ENCODE measurements at regions not wholly inside any gene's neighbourhood (a gene's known extent, or its start where the extent isn't known, plus 50 kb on each side); places are given as distances from the start of the nearest gene placed in this dataset.
A peak's percentile ranks its signal among the peaks of the same experiment; 100 is the strongest.

DNA sequence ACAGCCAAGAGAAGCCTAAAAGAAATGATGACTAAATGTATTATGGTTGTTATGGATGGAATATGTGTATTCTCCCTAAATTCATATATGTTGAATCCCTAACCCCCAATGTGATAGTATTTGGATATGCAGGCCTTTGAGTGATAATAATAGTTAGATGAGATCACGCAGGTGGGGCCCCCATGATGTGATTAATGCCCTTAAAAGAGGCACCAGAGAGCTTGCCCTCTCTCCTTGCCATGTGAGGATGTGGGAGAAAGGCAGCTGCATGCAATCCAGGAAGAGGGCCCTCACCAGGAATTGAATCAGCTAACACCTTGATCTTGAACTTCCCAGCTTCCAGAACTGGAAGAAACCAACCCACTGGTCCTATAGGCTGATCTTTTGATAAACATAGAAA, 190.6 kb upstream of the TCF21 start:
- Histone ChIP-seq H3K27ac (ENCODE audit: low read depth, low read length) (no peak overlapping the region), H3K79me2 (ENCODE audit: insufficient read depth, low read length) (no peaks in the 10 kb centered on the region), H3K4me2 (ENCODE audit: insufficient read depth, low read length) (no peak overlapping the region), H3K36me3 (ENCODE audit: insufficient read depth, low read length) (no peaks in the 10 kb centered on the region), H4K20me1 (ENCODE audit: insufficient read depth, low read length) (no peaks in the 10 kb centered on the region), H2AFZ (ENCODE audit: low read length) (no peak overlapping the region), H3K4me1 (ENCODE audit: insufficient read depth, low read length) (peaks cover 2% of the 10 kb centered on the region), H3K4me3 (ENCODE audit: insufficient read depth, low read length) (no peak overlapping the region), H3K27me3 (ENCODE audit: insufficient read depth, low read length) (no peaks in the 10 kb centered on the region), H3K9me3 (ENCODE audit: low read depth, low read length) (no peaks in the 10 kb centered on the region)
- TF ChIP-seq, protein P1, sequence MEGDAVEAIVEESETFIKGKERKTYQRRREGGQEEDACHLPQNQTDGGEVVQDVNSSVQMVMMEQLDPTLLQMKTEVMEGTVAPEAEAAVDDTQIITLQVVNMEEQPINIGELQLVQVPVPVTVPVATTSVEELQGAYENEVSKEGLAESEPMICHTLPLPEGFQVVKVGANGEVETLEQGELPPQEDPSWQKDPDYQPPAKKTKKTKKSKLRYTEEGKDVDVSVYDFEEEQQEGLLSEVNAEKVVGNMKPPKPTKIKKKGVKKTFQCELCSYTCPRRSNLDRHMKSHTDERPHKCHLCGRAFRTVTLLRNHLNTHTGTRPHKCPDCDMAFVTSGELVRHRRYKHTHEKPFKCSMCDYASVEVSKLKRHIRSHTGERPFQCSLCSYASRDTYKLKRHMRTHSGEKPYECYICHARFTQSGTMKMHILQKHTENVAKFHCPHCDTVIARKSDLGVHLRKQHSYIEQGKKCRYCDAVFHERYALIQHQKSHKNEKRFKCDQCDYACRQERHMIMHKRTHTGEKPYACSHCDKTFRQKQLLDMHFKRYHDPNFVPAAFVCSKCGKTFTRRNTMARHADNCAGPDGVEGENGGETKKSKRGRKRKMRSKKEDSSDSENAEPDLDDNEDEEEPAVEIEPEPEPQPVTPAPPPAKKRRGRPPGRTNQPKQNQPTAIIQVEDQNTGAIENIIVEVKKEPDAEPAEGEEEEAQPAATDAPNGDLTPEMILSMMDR (IDR thresholded peaks at IDR 0.05; ENCODE audit: extremely low read depth, low read depth, low read length): no peak
- no peak for DNase-seq (ENCODE audit: insufficient read length, low spot score, missing footprints)

DNA sequence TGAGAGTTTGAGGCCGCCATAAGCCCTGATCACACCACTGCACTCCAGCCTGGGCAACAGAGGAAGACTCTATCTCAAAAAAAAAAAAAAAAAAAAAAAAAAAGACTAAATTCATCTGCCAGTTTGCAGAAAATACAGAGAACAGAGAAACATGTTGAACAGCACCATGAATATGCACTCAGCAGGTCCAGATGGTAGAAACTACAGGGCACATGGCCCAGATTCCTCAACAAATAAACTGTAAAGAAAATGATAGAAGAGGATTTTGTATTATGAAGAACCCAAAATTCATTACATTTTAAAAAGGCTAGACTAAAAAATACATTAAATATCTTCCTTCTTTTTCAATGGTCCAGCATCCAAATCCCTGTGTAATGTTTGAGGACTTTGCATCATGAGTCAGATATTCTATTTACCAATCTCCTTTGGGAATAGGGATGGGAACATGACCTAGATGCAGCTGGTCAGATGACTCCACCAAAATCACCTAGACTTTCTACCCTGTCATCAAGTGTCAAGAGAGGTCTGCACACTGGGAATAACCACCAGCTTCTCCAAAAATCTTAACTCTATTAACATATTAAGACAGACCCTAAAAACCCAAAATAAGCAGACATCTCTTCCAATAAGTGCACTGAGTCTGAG, 189.1 kb upstream of the TCF21 start:
- Histone ChIP-seq H3K4me3 (ENCODE audit: insufficient read depth, low read length) (no peak overlapping the region), H3K4me1 (ENCODE audit: insufficient read depth, low read length) (peaks cover 15% of the 10 kb centered on the region), H4K20me1 (ENCODE audit: insufficient read depth, low read length) (no peaks in the 10 kb centered on the region), H3K79me2 (ENCODE audit: insufficient read depth, low read length) (no peaks in the 10 kb centered on the region), H3K27ac (ENCODE audit: low read depth, low read length) (no peak overlapping the region), H3K36me3 (ENCODE audit: insufficient read depth, low read length) (no peaks in the 10 kb centered on the region), H3K4me2 (ENCODE audit: insufficient read depth, low read length) (no peak overlapping the region), H3K9me3 (ENCODE audit: low read depth, low read length) (no peaks in the 10 kb centered on the region), H2AFZ (ENCODE audit: low read length) (no peak overlapping the region), H3K27me3 (ENCODE audit: insufficient read depth, low read length) (no peaks in the 10 kb centered on the region)
- no peak for DNase-seq (ENCODE audit: insufficient read length, low spot score, missing footprints)
- TF ChIP-seq, protein P1 (IDR thresholded peaks at IDR 0.05; ENCODE audit: extremely low read depth, low read depth, low read length): no peak

DNA sequence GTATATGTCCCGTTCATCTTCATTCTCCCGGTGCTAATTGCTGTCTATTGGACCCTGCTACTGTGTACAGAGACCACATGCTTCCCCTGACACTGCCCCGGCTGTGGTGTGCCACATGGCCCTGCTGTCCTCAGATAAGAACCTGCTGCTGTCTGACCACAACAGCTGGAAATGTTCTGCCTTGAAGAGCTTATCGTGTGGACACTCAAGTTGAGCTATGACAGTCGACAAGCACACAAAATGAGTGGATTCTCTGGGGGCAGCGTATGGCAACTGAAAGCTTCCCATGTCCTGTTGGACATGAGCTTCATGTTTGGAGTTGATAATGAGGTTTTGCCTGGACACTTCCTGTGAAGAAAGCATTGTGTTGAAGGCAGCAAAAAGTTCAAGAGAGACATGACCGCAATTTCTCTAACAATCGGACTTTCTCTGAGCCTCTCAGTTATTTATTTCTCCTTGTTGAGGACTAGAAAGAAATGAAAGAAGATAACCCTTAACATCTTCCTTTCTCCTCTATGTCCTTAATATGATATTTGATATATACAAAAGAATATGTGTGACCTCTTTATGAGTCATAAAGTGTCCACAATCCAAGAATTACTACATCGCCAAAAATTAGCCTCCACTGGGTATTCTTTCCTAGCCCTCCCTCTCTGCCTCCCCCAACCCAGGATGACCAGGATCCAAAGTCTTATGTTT, 187.1 kb upstream of the TCF21 start:
- DNase-seq (ENCODE audit: insufficient read length, low spot score, missing footprints): peak; percentile 62
- TF ChIP-seq, protein P1 (IDR thresholded peaks at IDR 0.05; ENCODE audit: extremely low read depth, low read depth, low read length): no peak

DNA sequence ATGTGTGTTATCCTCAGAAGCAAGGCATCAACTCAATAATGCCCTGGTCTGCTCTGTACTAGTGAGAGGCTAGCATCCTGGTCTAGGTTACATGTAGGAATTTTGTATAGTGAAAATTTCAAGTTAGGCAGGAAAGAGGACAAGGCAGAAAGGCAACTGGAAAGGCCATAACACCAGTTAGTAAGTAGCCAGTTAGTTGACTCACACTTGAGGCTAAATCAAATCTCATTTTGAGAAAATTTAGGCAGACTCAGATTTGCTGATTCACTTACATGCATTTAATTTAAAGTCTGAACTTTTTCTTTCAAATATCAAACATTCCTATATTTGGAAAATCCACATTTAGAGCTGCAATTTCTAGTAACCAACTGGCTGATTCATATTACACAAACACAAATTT, 184.5 kb upstream of the TCF21 start:
- TF ChIP-seq, protein P1 (IDR thresholded peaks at IDR 0.05; ENCODE audit: extremely low read depth, low read depth, low read length): no peak
- peak overlapping the region; percentile 15 for H3K4me2 ChIP-seq (ENCODE audit: insufficient read depth, low read length)

More for the DNA sequence above, 187.1 kb upstream of the TCF21 start:
- Histone ChIP-seq H3K4me3 (ENCODE audit: insufficient read depth, low read length) (no peak overlapping the region), H3K4me1 (ENCODE audit: insufficient read depth, low read length) (peaks cover 33% of the 10 kb centered on the region), H3K36me3 (ENCODE audit: insufficient read depth, low read length) (no peaks in the 10 kb centered on the region), H3K79me2 (ENCODE audit: insufficient read depth, low read length) (no peaks in the 10 kb centered on the region), H4K20me1 (ENCODE audit: insufficient read depth, low read length) (no peaks in the 10 kb centered on the region), H2AFZ (ENCODE audit: low read length) (peak overlapping the region; percentile 1), H3K27ac (ENCODE audit: low read depth, low read length) (no peak overlapping the region), H3K4me2 (ENCODE audit: insufficient read depth, low read length) (no peak overlapping the region), H3K27me3 (ENCODE audit: insufficient read depth, low read length) (no peaks in the 10 kb centered on the region), H3K9me3 (ENCODE audit: low read depth, low read length) (no peaks in the 10 kb centered on the region)

More for the DNA sequence above, 184.5 kb upstream of the TCF21 start:
- Histone ChIP-seq H3K79me2 (ENCODE audit: insufficient read depth, low read length) (no peaks in the 10 kb centered on the region), H3K9me3 (ENCODE audit: low read depth, low read length) (no peaks in the 10 kb centered on the region), H3K4me3 (ENCODE audit: insufficient read depth, low read length) (no peak overlapping the region), H2AFZ (ENCODE audit: low read length) (peak overlapping the region; percentile 21), H3K27ac (ENCODE audit: low read depth, low read length) (peak overlapping the region; percentile 79), H4K20me1 (ENCODE audit: insufficient read depth, low read length) (no peaks in the 10 kb centered on the region), H3K4me1 (ENCODE audit: insufficient read depth, low read length) (peaks cover 40% of the 10 kb centered on the region), H3K36me3 (ENCODE audit: insufficient read depth, low read length) (no peaks in the 10 kb centered on the region), H3K27me3 (ENCODE audit: insufficient read depth, low read length) (no peaks in the 10 kb centered on the region)
- peak; percentile 51 for DNase-seq (ENCODE audit: insufficient read length, low spot score, missing footprints)
